ENCODE measurements at regions not wholly inside any gene's neighbourhood (a gene's known extent, or its start where the extent isn't known, plus 50 kb on each side); places are given as distances from the start of the nearest gene placed in this dataset.

GRCh38 chr4:53917729-53918128, 146.7 kb downstream of the CHIC2 start:
- TF ChIP-seq GATA2 (IDR thresholded peaks at IDR 0.05; ENCODE audit: low read depth, low read length) = no peak
- TF ChIP-seq GATA3 (IDR thresholded peaks at IDR 0.05; ENCODE audit: low read depth, low read length) = no peak
